ENCODE measurements at regions not wholly inside any gene's neighbourhood (a gene's known extent, or its start where the extent isn't known, plus 50 kb on each side); places are given as distances from the start of the nearest gene placed in this dataset.

GRCh38 chr1:90210633-90211491 lies 216.0 kb downstream of the ZNF326 start:
- WGBS, 2 donors (ENCODE audit: low coverage in 1 of 2) = 76 to 93% methylated on average over 3 to 4 of the region's 6 CpGs

DNA sequence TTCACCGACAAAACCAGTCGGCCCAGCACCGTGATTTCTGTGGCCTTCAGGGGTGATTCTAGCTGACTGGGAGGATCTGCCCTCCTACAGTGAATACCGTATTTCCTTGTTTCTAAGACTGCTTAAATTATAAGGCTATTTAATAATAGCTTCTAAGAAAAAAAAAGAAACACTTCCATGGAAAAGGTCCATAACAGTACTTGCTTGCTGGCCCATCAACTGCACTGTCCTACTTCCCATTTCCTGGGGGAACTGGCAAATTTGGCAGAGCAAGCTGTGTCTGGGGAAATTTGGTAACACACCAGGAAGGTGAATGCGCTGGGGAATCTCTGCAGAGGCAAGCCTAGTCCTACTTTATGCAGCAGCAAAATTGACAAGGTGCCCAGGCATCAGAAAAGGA lies 214.0 kb downstream of the ZNF326 start:
- no peaks in the 10 kb centered on the region for H3K4me1 ChIP-seq
- H3K4me3 ChIP-seq = no peak overlapping the region
- H3K36me3 ChIP-seq = no peaks in the 10 kb centered on the region
- no peak overlapping the region for H3K27ac ChIP-seq
- no peak for ATAC-seq
- TF ChIP-seq EP300 (IDR thresholded peaks at IDR 0.05) (no peak), POLR2AphosphoS5 (IDR thresholded peaks at IDR 0.05) (no peak), POLR2A (IDR thresholded peaks at IDR 0.05) (no peak)
- TF ChIP-seq, protein P1, sequence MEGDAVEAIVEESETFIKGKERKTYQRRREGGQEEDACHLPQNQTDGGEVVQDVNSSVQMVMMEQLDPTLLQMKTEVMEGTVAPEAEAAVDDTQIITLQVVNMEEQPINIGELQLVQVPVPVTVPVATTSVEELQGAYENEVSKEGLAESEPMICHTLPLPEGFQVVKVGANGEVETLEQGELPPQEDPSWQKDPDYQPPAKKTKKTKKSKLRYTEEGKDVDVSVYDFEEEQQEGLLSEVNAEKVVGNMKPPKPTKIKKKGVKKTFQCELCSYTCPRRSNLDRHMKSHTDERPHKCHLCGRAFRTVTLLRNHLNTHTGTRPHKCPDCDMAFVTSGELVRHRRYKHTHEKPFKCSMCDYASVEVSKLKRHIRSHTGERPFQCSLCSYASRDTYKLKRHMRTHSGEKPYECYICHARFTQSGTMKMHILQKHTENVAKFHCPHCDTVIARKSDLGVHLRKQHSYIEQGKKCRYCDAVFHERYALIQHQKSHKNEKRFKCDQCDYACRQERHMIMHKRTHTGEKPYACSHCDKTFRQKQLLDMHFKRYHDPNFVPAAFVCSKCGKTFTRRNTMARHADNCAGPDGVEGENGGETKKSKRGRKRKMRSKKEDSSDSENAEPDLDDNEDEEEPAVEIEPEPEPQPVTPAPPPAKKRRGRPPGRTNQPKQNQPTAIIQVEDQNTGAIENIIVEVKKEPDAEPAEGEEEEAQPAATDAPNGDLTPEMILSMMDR (IDR thresholded peaks at IDR 0.05) = no peak
- H3K27me3 ChIP-seq = peaks cover 4% of the 10 kb centered on the region
- H3K9me3 ChIP-seq = peaks cover 0 to under 1% (median 0%) of the 10 kb centered on the region in 3 donors
- WGBS, 2 donors (ENCODE audit: low coverage in 1 of 2) = 60% methylated on average over 5 of the region's 5 CpGs

More at GRCh38 chr1:90210633-90211491, 216.0 kb downstream of the ZNF326 start:
- Histone ChIP-seq H3K27ac (no peak overlapping the region), H3K4me1 (no peaks in the 10 kb centered on the region), H3K36me3 (no peaks in the 10 kb centered on the region), H3K27me3 (peaks cover 4% of the 10 kb centered on the region), H3K9me3 (peaks cover 0 to 4% (median 0%) of the 10 kb centered on the region in 3 donors), H3K4me3 (no peak overlapping the region)
- TF ChIP-seq EP300 (IDR thresholded peaks at IDR 0.05) = no peak
- TF ChIP-seq POLR2AphosphoS5 (IDR thresholded peaks at IDR 0.05) = no peak
- TF ChIP-seq, protein P1 (IDR thresholded peaks at IDR 0.05) = no peak
- no peak for ATAC-seq

- Histone ChIP-seq H3K36me3 (no peaks in the 10 kb centered on the region), H3K4me3 (no peak overlapping the region), H3K4me1 (no peaks in the 10 kb centered on the region), H3K27ac (no peak overlapping the region), H3K9me3 (no peaks in the 10 kb centered on the region), H3K27me3 (peaks cover 4% of the 10 kb centered on the region)
- ATAC-seq = no peak
- TF ChIP-seq POLR2A (IDR thresholded peaks at IDR 0.05) (no peak), POLR2AphosphoS5 (IDR thresholded peaks at IDR 0.05) (no peak), EP300 (IDR thresholded peaks at IDR 0.05) (no peak)
- TF ChIP-seq, protein P1 (IDR thresholded peaks at IDR 0.05) = no peak
Measured at GRCh38 chr1:90206260-90206659, 211.3 kb downstream of the ZNF326 start.

DNA sequence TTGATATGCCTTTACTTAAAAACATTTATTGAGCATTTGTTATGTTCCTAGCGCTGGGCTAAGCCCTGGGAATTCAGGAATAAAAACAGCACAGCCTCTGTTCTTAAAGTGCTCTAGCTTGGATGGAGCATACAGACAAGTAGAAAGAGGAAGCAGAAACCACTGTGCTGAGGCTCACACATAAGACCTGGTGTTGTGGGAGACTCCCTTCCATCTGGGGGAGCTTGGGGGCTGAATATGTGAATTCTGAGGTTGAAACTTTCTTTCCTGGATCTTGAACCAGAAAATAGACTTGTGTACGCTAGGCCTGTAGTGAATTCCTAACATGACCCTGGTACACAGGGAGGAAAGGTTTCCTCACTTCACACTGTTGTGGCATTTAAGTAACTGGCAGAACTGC lies 209.9 kb downstream of the ZNF326 start:
- no peak for ATAC-seq
- H3K27ac ChIP-seq = no peak overlapping the region
- no peaks in the 10 kb centered on the region for H3K9me3 ChIP-seq
- H3K4me3 ChIP-seq = no peak overlapping the region
- no peaks in the 10 kb centered on the region for H3K36me3 ChIP-seq
- WGBS, 2 donors (ENCODE audit: low coverage in 1 of 2) = 64% methylated on average over 1 of the region's 2 CpGs; no CpG with 5 or more reads in 1 of the 2 donors
- no peaks in the 10 kb centered on the region for H3K4me1 ChIP-seq
- TF ChIP-seq POLR2A (IDR thresholded peaks at IDR 0.05) = no peak
- peaks cover 4% of the 10 kb centered on the region for H3K27me3 ChIP-seq

DNA sequence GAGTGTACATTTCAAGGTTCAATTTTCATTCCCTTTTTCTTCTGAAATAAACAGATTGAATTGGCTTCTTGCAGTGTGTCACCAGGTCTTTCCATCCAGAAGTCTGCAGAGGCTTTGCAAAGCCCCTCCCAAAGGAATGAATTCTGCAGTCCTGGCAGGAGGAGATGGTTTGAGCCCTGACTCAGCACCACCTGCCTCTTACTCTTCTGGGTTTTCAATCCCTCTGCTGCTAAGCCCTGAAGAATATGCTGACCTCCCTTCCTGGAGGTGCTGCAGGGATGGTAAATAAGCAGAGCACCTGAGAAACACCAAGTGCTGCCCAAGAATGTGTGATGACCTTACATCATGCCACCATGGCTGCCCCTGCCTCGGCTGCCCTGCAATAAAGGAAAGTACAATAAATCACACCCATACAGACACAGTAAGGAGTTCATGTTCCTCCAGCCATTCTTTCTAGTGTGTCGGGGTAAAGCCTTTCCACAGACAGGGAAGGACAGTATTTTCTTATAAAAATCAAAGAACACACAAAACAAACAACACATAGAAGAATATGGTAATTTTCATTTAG lies 209.2 kb downstream of the ZNF326 start:
- WGBS, 2 donors (ENCODE audit: low coverage in 1 of 2) = 63% methylated on average over 2 of the region's 2 CpGs; no CpG with 5 or more reads in 1 of the 2 donors

More for the DNA sequence above, 209.2 kb downstream of the ZNF326 start:
- no peaks in the 10 kb centered on the region for H3K9me3 ChIP-seq
- H3K36me3 ChIP-seq = no peaks in the 10 kb centered on the region
- H3K4me1 ChIP-seq = no peaks in the 10 kb centered on the region
- peaks cover 4% of the 10 kb centered on the region for H3K27me3 ChIP-seq
- no peak overlapping the region for H3K27ac ChIP-seq
- TF ChIP-seq POLR2AphosphoS5 (IDR thresholded peaks at IDR 0.05) (no peak), POLR2A (IDR thresholded peaks at IDR 0.05) (no peak), EP300 (IDR thresholded peaks at IDR 0.05) (no peak)
- TF ChIP-seq, protein P1 (IDR thresholded peaks at IDR 0.05) = no peak
- H3K4me3 ChIP-seq = no peak overlapping the region
- no peak for ATAC-seq

All from gastroesophageal sphincter (tissue), 4 donors.